Activated CD8-positive, alpha-beta memory T cell treated with anti-CD3 and anti-CD28 coated beads, Interleukin-2, amount 50 U/mL, for 48 hours (primary cell): ENCODE measurements at regions not wholly inside any gene's neighbourhood (a gene's known extent, or its start where the extent isn't known, plus 50 kb on each side); places are given as distances from the start of the nearest gene placed in this dataset.
A peak's percentile ranks its signal among the peaks of the same experiment; 100 is the strongest.

Experiments used
- DNase-seq: peaks from one replicate; pipeline ENCODE4 v3.0.0-alpha.2; 2020

- DNase-seq, result no peak
Measured at GRCh38 chr1:239322369-239322768, 64.0 kb upstream of the CHRM3 start.

DNA sequence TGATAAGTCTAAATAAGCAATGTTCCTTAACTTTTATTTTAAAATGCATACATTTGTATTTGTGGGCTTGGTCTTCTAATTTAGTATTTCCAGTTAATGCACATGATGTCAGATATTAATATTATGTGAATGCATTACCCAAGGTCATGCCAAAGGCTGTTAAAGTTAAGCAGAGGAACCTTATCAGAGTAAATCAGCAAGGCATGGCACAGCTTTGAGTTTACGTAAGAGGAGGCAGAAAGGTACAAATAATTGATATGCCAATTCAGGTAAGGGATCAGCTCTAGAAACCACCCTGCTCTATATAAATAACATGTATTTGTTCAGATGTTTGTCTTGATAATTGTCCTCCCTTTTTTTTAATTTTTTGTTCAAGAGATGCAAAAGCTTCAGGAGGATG, 64.5 kb upstream of the CHRM3 start:
- no peak for DNase-seq

DNA sequence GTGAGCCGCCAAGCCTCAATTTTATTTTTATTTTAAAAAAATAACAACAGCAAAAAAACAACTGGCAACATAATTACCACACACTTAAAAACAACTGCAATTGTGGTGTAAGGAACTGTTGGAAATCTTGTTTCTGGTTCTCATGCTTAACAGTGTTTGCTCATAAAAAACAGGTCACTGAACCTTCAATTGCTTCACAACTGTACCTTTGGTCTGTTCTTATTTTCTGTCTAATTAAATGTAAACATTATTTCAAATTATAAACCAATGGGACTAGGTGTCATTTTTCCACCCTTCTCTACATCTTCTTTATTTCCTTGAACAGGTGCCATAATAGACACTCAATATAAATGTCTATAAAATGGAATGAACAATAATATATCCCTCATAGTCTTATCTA, 68.4 kb upstream of the CHRM3 start:
- DNase-seq, result no peak

DNA sequence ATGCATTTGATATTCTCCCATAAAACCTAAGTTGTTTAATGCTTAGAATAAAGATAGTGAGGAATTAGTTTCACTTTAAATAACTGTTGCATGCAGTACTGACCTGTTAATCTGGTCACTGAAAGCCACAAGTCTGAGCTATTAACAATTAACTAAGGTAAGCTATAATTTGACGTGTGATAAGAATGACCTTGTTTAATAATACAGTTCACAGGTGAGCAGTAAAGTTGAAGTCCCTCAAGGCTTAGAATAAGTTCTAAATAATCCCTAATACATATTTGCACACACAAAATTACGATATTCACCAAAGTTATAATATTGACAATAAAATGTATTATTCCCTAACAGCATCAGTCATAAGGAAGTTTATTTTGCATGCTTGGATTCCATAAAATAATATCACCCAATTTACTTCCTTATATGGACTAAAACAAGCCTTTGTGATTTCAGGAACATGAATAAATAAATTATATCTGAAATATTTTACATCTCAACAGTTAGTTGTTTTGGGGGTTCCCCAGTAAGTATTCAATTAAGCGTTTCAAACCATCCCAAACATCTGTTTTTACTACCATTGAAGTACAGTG, 70.6 kb upstream of the CHRM3 start:
- DNase-seq, result no peak

DNA sequence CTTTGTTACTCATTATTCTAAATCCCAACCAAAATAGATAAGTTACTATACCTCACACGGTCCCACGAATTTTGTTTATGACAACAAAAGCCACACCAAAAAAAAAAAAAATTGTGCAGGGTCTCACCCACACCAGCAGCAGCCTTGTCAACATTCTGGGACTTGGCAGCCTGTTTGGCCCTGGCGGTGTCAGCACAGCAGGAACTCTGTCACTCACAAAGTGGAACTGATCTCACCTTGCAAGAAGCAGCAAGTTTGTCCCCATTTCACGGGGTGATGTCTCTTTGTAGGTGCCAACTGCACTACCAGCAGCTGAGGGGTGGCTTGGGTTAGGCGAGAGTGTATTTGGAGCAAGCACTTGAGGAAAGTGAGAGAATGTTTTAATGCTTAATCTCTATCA, 75.0 kb upstream of the CHRM3 start:
- no peak for DNase-seq

- DNase-seq, result peak; percentile 53
Measured at GRCh38 chr1:239308701-239309333, 77.6 kb upstream of the CHRM3 start.

- DNase-seq, result no peak
Measured at GRCh38 chr1:239307886-239308285, 78.5 kb upstream of the CHRM3 start.

DNA sequence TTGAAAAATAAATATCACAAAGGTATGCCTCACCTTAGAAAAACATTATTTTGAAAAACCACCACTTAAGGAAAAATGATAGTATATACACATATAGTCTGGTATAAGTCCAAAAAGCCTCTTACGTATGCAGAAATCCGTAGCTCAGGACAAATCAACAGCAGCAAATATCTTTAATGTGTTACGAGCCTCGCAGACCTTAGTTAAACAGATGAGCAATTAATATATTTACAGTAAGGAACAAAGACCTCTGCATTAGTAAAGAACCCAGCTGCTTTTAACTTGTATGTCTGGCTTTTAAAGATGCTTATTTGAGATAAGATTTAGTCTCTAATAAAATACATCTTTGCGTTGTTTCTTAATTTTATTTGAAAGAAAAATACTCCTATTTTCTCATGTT, 79.9 kb upstream of the CHRM3 start:
- DNase-seq, result no peak

GRCh38 chr1:239303289-239303688, 83.1 kb upstream of the CHRM3 start:
- DNase-seq, result no peak

GRCh38 chr1:239302696-239303095, 83.7 kb upstream of the CHRM3 start:
- DNase-seq, result no peak

DNA sequence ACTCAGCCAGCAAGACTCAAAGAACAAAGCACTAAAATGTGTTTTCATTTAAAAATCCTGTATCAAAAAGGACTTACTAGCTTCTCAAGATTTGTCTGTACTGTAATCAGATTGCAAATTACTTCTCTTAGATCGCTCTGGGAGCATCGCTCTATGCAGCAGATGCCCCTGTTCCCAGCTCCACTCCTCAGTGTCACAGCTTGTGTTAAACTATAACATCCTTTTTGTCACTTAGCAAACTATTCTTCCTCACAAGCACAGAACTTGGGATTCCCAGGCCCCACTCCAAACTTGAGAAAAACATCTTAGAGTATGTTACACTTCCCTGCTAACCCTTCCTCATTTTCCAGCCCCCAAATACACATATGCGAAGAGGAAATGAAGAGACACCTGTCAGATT, 85.1 kb upstream of the CHRM3 start:
- no peak for DNase-seq

GRCh38 chr1:239297910-239298309, 88.5 kb upstream of the CHRM3 start:
- DNase-seq, result no peak

DNA sequence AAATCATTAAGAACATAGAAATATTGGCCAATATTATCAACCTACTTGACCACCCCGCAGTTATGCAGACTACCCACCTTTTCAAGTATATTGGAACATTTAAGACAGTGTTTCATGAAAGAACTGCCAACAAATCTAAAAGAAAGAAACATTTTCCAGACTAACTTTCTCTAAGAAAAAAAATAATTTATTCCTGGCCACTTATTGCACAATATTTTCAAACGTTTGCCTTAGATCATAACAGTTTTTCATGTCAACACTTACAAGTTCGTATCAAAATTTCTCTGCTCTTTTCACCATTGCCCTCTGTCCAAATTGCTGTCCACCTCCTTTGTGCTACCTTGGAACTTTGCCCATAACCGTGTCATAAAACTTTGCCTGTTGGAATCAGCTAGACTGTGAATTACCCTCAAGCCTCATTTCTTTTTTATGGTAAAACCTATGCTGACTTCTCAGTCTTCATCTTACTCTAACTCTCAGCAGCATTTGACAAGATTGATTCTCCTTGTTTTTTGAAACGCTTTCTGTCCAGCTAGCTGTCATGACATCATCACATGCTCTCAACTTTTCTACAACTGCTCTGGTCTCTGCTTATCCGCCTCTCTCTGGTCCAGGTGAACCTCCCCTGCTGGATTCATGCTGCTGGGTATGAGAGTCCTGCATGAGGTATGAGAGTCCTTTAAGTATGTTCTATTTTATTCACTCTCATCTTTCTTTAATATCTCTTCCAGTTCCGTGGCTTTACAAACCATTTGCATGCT, 92.8 kb upstream of the CHRM3 start:
- DNase-seq, result no peak

DNA sequence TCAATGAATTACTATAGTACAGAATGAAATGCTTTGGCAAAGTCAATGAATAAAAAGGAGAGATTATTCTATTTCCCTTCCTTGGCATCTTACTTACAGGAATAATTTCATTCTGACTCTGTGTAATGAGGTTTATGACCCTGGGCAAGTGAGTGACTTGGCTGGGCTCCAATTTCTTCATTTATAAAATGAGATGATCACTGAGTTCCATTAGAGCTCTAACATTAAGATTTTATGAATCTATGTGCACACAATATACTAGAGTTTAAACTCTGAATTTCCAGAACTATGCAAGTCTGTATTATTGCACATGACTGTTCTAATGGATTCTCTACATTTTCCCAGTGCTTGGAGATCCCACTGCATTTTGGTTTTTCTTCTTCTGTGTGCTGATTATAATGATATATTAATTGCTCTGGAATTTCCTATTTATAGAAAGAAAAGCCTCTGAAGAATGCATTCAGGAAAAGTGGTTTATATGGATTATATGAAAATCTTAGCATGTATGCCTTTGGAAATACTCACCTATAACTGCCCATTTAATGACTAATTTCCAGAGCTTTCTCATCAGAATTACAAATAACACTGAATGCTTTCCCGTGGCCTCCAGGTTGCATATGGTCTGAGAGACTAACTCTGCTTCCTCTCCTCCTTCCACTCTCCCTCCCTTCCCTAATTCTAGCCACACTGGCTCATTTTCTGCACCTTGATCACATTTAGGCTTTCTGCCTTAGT, 97.4 kb upstream of the CHRM3 start:
- no peak for DNase-seq

DNA sequence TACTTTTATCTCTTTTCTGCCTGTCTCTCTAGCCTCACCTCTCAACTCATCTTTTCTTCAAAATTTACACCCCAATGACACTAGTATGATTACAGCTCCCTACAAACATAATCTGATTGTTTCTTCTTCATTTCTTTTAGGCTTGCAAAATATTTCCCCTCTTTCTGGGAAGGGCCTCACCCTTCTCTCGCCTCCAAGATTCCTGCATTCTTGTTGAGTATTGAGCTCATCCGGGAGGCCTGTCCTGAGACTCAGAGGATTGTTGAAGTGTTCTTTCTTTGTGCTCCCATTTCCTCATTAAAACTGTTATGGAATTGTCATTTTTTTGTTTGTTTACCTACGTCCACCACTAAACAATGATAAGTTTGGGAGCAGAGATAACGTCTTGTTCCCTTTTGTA, 99.1 kb upstream of the CHRM3 start:
- DNase-seq, result no peak

- no peak for DNase-seq
Measured at GRCh38 chr1:239283216-239283615, 103.2 kb upstream of the CHRM3 start.

DNA sequence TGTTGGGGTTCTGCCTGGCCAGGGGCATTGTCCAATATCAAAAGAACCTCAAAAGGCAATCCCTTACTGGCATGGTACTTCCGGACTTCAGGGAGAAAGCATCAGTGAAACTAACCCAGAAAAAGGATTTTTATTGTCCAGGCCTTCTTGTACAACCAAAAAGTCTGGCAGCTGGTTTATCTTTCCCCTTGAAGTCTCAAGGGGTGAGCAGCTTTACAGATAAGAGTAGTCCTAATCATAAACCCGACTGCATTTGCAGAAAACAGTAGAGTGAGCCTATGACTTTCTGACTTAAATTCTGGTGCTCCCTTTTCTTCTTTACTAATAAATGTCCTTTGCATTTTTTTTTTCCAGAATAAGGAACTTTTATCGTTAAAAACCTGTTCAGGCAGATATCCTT, 104.0 kb upstream of the CHRM3 start:
- no peak for DNase-seq

- DNase-seq, result no peak
Measured at GRCh38 chr1:239276051-239276450, 110.3 kb upstream of the CHRM3 start.

DNA sequence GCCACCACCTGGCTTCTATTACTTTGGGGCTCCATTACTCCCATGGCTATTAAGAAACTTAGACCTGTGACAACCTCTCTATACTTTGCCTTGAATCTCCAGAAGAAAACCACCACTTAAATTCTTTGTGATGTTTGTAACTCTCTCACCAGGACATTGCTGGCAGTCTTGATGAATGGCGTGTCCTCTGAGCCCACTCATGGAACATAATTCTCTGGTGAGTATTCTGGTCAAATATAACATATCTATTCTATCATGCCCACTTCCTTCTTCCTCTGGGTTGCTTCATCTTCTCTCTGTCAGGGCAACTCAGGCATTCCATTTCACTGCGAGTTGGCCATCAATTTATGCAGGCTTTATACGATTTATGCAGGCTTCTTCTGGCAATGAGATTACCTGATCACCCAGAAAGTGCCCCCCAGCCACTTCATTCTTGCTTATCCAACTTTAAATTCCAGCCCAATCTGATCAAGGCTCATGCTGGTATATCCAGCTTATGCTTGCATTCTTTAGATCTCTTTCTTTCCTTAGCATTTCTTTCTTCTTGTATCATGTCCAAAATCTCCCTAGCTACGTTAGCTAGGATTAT, 112.0 kb upstream of the CHRM3 start:
- no peak for DNase-seq

DNA sequence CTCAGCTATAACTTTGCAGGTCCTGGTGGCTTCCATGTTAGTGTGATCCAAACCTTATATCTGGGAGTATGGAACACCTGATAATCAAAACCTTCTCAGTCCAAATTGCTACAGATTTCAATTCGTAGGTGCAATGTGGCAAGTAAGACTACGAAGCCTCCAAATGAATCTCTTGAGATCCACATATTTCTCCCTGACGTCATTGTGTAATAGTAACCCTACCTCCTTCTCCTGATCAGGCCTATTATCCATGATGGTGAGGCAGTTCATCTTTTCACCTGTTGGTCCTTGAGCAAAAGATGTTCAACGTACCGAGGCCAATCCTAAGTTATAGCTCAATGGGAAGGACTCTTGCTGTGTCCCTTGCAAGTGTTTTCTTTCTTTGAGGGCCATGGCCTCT, 115.9 kb upstream of the CHRM3 start:
- DNase-seq, result no peak

DNA sequence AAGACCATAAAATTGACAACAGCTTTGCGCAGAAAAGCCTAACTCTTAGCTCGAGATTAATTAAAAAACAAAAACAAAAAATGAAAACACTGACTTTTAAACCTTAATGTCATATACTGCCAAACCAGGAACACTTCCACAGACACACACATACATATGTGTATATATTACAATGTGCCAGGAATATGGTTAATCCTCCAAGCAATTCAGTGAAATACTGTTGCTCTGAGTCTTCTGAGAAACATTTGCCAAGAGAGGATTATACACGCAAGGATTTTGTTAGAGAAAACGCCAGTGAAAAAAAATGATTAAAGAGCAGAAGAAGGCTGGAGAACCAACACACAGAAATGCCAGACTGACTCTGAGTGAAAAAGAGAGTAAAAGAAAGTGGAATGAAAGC, 116.7 kb upstream of the CHRM3 start:
- DNase-seq, result no peak

DNA sequence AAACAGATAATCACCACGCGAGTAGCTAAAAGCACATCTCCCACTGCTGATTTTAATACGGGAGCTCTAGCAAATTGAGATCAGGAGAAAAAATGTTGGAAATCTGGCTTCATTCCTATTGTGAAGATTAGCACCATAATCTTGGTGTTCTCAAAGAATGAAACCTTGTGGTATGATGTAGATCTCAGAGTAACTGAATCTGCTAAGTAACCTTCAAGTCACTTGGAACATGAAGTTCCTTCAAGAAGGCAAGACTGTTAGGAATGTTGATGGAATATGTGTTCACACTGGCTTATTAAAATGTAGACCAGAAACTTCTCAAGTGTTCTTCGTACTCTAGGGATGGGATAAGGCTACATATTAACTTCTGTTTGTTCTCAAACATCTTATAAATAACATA, 117.4 kb upstream of the CHRM3 start:
- DNase-seq, result no peak

DNA sequence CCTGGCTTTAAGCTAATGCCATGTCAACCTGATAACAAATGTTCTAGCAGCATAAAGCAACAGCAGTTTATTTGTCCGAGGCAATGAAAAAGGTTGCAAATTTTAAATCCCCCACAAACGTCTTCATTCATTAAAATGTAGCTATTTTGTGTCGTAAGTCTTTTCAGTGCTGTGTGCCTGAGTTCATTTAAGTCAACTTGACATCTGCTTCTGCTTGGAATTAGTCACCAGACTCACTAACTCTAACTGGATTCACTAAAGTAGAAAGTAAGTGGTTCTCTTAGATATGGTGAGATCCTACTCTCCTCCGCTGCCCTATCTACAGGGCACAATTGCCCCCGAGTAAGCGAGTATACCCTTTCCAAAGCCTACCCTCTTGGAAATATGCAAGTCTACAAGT, 118.4 kb upstream of the CHRM3 start:
- no peak for DNase-seq

DNA sequence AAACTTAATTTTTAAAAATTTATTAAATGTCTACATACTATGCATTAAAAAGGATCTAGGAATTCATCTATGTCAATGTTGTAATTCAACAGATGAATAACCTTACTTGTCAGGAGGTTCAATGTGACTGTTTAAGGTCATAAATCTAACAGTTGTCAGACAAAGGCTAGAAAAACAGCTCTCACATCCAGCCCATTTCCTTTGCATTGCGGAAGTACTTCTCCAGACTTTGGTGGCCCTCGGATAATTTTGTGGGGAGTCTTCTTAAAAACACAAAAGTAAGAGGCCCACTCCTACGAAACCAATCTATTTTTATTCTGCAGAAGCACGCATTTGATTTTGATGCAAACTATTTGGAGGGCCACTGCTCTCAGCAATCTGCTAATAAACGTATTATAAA, 122.6 kb upstream of the CHRM3 start:
- no peak for DNase-seq
